GM12878 (cell line): ENCODE measurements at regions not wholly inside any gene's neighbourhood (a gene's known extent, or its start where the extent isn't known, plus 50 kb on each side); places are given as distances from the start of the nearest gene placed in this dataset.

Experiments
- ATF3 ChIP-seq: IDR thresholded peaks from 2 replicates; pipeline ENCODE4 v1.6.1; 2011; ENCODE audit warnings: low read depth, mild to moderate bottlenecking, low read length, moderate library complexity, borderline replicate concordance; ENCODE audit errors: extremely low read depth
- ATF7 ChIP-seq: fragments of 450-650 bp; IDR thresholded peaks from 2 replicates; pipeline ENCODE4 v1.6.1; 2016; ENCODE audit warnings: low read depth, mild to moderate bottlenecking
- CHD1 ChIP-seq: IDR thresholded peaks from 2 replicates; pipeline ENCODE4 v1.6.1; 2012; ENCODE audit warnings: low read depth, low read length, improper control_type of control experiment
- CREM ChIP-seq: IDR thresholded peaks from 2 replicates; pipeline ENCODE4 v1.6.1; 2014; ENCODE audit warnings: antibody characterized with exemption, low read depth
- CTCF ChIP-seq, 3 experiments: IDR thresholded peaks in 2 of 3; conservative IDR thresholded peaks in 1 of 3; 2 replicates each; pipeline ENCODE4 v1.5.1; 2011; ENCODE audit warnings: low read depth in 3 of 3, low read length in 3 of 3, mild to moderate bottlenecking in 3 of 3, control low read depth in 2 of 3, moderate library complexity in 2 of 3, inconsistent platforms in 1 of 3, mixed read lengths in 1 of 3; ENCODE audit not compliant: control insufficient read depth in 2 of 3, insufficient read depth in 1 of 3; ENCODE audit errors: extremely low read depth in 1 of 3
- DPF2 ChIP-seq: fragments of 450-650 bp; IDR thresholded peaks from 2 replicates; pipeline ENCODE4 v1.6.1; 2017; ENCODE audit warnings: mild to moderate bottlenecking
- EZH2 ChIP-seq: IDR thresholded peaks from 2 replicates; pipeline ENCODE4 v1.6.1; 2012; ENCODE audit warnings: low read depth, mild to moderate bottlenecking, control low read depth, inconsistent platforms, low read length, borderline replicate concordance; ENCODE audit not compliant: control insufficient read depth
- MYC ChIP-seq: IDR thresholded peaks from 2 replicates; pipeline ENCODE4 v1.6.1; 2011; ENCODE audit warnings: mild to moderate bottlenecking, low read length, moderate library complexity, inconsistent platforms; ENCODE audit not compliant: insufficient read depth, insufficient replicate concordance, insufficient read length, severe bottlenecking
- NFXL1 ChIP-seq: fragments of 450-650 bp; IDR thresholded peaks from 2 replicates; pipeline ENCODE4 v1.6.1; 2017; ENCODE audit warnings: antibody characterized with exemption, mild to moderate bottlenecking, borderline replicate concordance
- TAF1 ChIP-seq: IDR thresholded peaks from 2 replicates; pipeline ENCODE4 v1.6.1; 2011; ENCODE audit warnings: mild to moderate bottlenecking, low read depth, low read length, borderline replicate concordance
- TF ChIP-seq, protein P1 (sequence below): fragments of 150-350 bp; IDR thresholded peaks from 2 replicates; pipeline ENCODE4 v1.6.1; 2016; ENCODE audit warnings: low read depth, low read length

- TF ChIP-seq ATF7: no peak
- TF ChIP-seq CTCF (IDR thresholded peaks at IDR 0.05 in 2 of 3, conservative IDR thresholded peaks at IDR 0.05 in 1 of 3; ENCODE audit: control insufficient read depth in 2 of 3, extremely low read depth in 1 of 3, insufficient read depth in 1 of 3, low read depth in 3 of 3, low read length in 3 of 3): no peak
- TF ChIP-seq DPF2: no peak
- no peak for TF ChIP-seq CREM
- no peak for TF ChIP-seq MYC
- no peak for TF ChIP-seq ATF3
- TF ChIP-seq, protein P1, sequence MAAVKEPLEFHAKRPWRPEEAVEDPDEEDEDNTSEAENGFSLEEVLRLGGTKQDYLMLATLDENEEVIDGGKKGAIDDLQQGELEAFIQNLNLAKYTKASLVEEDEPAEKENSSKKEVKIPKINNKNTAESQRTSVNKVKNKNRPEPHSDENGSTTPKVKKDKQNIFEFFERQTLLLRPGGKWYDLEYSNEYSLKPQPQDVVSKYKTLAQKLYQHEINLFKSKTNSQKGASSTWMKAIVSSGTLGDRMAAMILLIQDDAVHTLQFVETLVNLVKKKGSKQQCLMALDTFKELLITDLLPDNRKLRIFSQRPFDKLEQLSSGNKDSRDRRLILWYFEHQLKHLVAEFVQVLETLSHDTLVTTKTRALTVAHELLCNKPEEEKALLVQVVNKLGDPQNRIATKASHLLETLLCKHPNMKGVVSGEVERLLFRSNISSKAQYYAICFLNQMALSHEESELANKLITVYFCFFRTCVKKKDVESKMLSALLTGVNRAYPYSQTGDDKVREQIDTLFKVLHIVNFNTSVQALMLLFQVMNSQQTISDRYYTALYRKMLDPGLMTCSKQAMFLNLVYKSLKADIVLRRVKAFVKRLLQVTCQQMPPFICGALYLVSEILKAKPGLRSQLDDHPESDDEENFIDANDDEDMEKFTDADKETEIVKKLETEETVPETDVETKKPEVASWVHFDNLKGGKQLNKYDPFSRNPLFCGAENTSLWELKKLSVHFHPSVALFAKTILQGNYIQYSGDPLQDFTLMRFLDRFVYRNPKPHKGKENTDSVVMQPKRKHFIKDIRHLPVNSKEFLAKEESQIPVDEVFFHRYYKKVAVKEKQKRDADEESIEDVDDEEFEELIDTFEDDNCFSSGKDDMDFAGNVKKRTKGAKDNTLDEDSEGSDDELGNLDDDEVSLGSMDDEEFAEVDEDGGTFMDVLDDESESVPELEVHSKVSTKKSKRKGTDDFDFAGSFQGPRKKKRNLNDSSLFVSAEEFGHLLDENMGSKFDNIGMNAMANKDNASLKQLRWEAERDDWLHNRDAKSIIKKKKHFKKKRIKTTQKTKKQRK: no peak
- no peak for TF ChIP-seq NFXL1
- TF ChIP-seq CHD1: no peak
- no peak for TF ChIP-seq TAF1
- TF ChIP-seq EZH2: no peak
Measured at GRCh38 chr6:126206504-126207246, 133.2 kb upstream of the CENPW start.
